Dermis blood vessel endothelial cell (primary cell): ENCODE measurements at regions not wholly inside any gene's neighbourhood (a gene's known extent, or its start where the extent isn't known, plus 50 kb on each side); places are given as distances from the start of the nearest gene placed in this dataset.
"Not testable (repeated sequence)": the region's sequence is repeated elsewhere in the genome, so short reads cannot be mapped to it uniquely, and the experiment has no call there.

Source experiments
- DNase-seq: peaks from one replicate; pipeline ENCODE4 v3.0.0; 2010

DNA sequence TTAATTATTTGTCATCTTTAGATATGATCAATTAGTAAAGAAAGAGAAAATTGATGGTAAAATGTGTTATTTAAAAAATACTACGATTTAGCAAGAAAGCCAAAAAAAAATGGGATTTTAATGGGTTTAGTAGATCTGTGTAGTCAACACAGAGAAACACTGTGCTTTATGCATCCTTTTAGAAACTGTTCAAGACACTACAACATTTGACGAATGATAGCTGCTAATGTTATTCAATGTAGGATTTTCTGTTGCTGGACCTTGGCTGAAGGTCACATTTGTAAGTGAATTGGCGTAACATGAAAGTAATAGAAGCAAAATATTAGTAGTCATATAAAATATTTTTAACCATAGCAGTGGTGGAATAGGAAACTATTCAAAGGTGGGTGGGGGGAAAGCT is 1293.9 kb downstream of the NCAM2 start:
- no peak for DNase-seq

DNA sequence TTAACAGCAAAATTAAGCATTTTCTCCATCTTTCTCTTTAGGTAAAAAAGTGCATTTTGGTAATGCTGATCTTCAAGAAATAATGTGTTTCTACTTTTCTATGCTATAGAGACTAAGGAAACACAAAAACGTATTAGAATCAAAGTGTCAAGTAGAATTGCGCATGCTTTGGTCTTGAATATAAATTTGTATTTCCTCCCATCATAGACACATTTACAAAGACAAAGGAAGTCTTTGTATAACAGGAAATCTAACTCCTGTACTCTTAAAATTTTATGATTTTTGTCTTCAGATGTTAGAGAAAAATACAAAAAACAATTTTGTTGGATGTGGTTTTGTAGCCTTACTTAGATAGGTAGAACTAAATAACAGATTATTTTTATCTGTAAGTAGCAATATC is 1299.4 kb downstream of the NCAM2 start:
- DNase-seq, result no peak

DNA sequence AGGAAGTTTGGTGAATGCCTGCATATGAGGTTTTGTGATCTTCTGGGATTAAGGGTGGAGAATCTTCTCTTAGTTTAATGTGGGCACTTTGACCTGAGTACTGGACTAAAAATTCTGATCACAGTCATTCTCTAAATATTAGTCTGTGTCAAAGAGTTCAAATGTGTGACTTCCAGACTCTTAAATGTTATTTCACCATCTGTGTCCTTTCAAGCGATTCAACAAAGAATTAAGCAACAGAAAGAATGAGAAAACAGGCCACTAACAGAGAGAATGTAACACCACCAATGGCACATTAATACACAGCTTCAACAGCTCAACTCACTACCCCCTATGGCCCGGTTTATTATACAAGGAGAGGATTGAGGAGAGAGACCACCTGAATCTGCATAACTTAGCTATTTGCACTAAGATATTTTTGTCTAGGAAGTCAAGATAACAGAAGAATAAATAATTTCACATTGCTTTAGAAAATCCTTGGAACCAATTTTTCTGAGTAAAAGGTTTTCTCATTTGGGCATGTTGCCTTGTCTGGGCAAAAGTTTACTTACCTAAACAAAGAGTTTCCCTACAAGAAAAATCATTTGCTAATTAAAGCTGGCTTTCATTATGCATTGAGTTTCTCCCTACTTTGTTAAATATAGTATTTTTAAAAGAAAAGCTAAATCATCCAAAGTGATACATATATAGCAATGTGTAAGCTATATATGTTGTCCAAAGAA is 1313.7 kb downstream of the NCAM2 start:
- DNase-seq, result no peak

DNA sequence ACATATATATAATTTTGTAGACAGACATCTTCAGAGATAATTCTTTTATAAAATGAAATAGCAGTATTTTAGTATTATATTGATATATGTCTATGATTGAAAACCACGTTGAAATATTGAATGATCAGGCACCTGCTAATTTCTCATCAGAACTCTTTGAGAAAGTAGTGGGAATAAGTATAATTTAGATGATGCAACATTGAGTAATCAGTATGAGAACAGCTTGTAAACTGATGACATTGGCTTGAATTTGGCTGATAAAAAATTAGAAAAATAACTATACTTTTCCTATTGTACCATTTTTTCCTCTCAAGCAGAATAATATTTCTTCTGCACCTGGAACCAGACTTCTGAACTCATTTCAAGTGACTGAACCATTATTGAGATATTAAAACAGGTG is 1316.8 kb downstream of the NCAM2 start:
- DNase-seq, result no peak

DNA sequence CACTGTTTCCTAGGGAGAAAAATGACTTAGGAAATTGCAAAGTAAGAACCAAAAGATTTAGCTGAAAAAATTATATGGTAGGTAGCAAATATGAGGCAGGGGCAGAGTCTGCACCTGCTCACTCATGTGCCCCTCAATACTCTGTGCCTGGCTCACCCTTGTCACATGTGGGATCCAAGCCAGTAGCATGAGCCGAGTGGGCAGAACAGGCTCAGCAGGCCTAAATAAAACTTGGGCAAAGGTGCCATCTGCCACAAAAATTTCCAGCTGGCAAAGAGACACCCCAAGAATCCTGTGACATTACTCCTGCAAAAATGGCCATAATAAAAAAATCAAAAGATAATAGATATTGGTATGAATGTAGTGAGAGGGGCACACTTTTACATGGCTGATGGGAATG is 1321.2 kb downstream of the NCAM2 start:
- no peak for DNase-seq

DNA sequence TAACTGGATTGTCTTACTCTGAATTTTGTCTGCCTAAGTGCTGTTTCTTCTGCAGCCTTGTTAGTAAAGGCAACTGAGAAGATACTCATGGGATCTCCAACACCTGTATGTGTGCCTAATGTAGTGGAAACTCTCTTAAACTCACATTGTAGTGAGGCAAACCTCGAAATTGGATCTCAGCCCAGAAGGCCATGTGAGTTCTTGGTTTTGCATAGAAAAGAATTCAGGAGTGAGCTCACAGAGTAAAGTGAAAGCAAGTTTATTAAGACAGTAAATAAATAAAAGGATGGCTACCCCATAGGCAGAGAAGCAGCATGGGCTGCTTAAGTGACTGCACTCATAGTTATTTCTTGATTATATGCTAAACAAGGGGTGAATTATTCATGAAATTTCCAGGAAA is 1344.7 kb downstream of the NCAM2 start:
- DNase-seq, result no peak

DNA sequence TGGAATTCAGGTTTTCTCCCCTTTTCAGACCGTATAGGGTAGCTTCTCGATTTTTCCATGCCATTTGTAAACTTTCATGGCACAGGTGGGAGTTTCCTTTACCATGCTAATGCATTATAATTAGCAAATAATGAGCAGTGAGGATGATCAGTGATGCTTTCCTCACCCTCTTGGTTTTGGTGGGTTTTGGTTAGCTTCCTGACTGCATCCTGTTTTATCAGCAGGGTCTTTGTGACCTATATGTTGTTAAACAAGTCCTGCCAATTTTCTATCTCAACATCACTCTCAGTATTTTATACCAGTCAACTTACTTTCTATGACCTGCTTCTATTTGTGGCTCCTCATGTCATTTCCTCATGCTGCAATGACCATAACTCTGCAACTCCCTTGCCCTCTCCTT is 1345.1 kb downstream of the NCAM2 start:
- no peak for DNase-seq

DNA sequence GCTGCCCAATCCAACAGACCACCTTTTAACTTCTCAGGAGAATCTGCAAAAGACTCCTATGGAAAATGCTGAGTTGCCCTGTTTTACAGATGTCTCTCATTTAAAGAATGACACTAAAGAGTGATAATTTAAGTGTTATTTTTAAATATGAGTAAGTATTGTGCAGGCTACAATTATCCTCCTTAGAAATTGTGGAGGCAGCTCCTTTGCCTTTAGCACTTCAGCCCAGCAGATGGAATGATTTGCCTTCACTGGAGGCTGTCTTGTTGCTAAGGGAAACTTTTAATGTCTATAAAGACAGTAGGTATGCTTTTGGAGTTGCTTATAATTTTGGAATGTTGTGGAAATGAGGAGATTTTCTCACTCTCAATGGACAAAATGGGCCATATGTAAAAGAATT is 1345.5 kb downstream of the NCAM2 start:
- DNase-seq, result no peak

DNA sequence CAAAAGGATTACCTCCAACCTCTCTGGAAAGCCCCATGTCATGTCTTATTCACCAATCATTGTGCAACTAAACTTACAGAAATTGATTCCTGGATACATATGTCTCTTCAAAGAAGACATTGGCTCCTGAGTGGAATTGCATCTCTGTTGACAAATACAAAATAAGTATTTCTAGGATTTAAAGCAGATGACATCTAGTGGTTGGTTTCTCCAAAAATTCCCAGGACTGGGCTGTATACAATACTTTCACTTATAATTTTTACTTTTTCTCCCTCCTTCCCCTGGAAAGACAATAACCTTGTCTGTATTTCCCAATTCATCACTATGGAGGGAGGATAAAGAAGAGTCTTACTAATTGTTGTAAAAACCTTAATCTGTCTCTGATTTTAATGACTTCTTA is 1347.4 kb downstream of the NCAM2 start:
- no peak for DNase-seq

DNA sequence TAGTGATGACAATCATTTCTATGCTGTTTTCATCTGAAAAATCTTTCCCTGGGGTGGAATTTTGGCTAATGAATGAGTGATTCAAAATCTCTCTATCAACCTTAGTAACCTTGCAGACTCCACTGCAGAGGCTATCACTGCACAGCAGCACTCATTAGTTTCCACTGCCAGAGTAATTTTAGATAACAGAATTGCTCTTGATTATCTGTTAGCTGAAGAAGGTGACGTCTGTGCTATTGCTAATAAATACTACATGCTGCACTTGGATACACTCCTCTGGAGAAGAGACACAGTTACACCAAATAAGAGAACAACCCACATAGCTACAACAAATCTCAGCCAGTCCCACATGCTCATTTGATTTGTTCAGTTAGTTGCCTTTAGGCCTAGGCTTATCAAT is 1348.4 kb downstream of the NCAM2 start:
- no peak for DNase-seq

DNA sequence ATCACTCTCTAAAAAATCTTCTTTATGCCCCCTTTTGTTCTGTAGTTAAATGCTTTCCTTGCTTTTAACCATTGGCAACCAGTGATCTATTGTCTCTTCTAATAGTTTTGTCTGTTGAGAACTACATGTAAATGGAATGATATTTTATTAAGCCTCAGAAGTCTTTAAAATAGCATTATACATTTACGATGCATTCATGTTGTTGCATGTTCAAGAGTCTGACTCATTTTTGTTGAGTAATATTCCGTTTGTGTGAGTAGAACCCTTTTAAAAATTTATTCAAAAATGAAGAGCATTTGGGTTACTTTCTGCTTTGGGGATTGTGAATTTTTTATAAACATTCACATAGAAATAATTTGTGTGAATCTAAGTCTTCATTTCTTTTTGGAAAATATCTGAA is 1352.9 kb downstream of the NCAM2 start:
- DNase-seq, result no peak

DNA sequence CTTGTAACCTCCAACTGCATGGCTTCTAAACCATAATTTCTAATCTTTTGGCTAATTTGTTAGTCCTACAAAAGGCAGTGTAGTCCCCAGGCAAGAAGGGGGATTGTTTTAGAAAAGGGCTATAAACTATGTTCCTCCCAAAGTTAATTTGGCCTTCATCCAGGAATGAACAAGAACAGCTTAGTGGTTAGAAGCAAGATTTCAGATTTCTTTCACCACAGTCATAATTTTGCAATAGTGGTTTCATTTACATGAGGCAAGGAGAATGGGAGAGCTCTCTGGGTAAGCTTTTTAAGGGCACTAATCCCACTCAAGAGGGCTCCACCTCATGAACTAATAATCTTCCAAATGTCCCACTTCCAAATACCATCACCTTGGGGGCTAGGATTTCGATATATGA is 1353.9 kb downstream of the NCAM2 start:
- DNase-seq, result no peak

DNA sequence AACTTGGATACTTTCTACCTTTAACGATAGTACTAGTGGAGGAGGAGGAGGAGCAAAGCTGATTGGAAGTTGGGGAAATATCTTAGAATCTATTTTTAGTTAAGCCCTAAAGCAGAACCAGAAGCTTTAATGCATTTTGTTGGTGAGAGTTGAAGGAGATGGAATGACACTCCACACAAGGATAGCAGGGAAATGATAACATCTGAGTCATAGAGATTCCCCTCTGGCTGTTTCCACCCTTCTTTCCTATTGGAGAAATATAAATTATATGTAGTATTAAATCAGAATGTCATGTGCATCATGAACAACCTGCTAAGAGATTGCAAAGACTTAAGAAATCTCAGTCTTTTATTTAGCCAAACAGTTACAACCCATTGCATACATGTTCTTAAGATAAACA is 1357.7 kb downstream of the NCAM2 start:
- DNase-seq, result no peak

DNA sequence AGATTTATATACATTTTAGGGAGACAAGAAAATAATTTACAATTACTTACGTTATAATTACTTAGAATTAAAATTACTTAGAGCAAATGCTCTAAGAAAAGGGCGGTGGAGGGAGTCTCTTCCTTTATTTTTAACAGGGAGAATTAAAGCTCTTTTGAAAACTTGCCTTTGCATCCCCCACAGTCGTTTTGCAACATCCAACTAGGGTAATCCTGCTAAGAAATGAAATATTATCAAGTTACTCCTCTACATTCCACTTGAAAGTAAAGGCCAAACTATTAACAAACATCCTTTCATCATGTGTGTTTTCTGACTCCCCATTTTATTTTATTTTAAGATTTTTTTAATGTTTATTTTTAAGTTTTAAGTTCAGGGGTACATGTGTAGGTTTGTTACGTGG is 1358.5 kb downstream of the NCAM2 start:
- no peak for DNase-seq

DNA sequence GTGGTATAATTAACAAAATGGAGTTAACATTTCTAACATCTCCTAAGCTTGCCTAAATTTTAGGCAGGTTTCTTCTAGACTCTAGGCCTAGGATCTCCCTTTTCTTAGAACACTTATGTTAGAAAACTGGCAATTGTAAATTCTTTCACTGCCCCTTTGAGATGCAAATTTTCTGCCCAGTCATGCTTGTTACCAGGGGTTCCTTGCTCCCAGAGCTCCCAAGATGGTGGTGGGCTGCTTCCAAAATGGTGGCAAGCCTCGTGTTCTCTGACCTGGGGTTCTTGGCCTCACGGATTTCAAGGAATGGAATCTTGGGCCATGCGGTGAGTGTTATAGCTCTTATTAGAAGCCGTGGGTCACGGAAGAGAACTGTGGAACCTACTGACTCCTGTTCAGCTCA is 1361.4 kb downstream of the NCAM2 start:
- DNase-seq, result not testable (repeated sequence)

DNA sequence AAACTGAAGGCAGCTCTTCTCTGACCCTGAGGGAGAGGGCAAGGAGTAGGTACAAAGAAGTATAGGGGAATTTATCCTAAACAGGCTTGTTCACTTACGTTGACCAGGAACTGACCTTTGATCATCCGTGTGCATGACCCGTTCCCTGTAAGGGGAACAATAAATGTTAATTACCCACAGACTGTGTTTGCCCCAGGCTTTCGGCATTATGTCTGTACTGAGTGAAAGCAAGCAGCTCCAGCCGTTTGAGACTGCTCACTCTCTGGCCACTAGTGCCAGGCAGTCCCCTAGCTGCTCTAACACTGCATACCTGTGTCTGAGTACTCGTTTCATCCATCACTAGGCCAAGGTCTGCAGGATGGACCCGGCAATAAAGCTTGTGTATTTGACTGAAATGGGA is 1365.3 kb downstream of the NCAM2 start:
- DNase-seq, result no peak

DNA sequence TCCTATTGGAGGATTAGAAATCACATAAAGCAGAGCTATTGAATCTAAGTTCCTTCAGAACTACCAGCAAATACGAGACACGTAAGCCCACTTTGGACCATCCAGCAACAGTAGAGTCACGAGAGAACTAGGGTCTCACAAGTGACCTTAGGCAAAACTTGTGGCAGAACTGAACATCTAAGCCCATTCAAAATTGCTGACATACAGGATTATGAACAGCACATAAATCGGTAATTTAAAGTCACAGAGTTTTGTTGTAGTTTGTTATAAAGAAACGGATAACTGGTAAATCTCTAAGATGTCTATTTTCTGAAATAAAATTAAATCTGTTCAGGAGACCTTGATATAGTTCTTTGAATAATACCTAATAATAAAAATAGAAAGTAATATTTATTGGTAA is 1366.0 kb downstream of the NCAM2 start:
- no peak for DNase-seq

DNA sequence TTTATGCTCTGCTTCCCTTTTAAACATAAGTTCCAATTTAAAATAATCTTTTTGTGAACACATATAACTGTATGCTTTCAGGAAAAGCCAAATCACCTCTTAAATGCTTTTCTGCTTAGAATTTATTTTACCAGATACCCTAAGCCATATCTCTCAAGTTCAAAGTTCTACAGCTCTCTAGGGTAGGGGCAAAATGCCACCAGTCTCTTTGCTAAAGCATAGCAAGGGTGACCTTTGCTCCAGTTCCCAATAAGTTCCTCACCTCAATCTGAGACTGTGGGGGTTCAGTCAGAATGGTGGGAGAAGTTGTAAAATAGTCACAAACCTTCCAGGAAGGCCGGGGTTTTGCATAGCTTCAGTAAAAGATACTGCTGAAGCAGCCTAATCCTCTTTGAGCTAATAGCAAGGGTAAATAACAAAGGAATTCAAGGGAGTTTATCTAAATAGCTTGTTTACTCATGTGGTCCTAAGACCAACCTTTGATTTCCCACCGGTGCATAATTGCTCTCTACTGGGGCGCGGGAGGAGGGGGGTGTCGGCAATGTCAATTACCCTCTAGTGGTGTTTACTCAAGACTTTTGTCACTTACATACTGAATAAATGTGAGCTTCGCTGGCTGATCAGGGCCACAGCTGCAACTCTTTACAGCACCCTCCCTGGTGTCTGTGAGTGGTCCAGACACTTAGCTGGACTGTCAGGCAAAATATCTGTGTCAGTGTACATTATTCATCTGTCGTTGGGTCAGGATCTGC is 1376.2 kb downstream of the NCAM2 start:
- DNase-seq, result no peak

DNA sequence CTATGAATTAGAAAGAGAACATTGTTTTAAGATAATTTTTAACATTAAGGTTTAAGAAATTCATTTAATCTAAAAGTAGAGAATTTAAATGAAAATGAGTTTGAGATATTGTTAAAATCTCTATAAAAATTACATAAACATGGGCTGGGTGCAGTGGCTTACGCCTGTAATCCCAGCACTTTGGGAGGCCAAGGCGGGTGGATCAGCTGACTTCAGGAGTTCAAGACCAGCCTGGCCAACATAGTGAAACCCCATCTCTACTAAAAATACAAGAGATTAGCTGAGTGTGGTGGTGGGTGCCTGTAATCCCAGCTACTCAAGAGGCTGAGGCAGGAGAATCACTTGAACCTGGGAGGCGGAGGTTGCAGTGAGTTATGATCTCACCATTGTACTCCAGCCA is 1379.6 kb downstream of the NCAM2 start:
- DNase-seq, result not testable (repeated sequence)

DNA sequence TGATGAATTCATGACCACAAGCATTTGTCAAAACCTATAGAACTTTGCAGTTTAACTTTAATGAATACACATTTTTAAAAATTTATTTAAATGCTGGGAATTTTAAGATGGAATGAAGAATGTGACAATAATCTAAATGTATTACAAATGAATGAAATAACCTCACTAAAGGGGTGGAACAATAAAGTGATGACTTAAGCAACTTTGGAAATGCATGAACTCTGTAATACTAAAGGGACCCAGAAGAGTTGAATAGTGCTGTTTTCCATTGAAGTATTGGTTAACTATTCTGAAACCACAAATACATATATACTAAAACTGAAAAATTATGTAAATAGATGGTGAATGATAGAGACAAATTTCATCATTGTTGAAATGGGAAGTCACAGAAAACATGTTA is 1395.1 kb downstream of the NCAM2 start:
- DNase-seq, result no peak

DNA sequence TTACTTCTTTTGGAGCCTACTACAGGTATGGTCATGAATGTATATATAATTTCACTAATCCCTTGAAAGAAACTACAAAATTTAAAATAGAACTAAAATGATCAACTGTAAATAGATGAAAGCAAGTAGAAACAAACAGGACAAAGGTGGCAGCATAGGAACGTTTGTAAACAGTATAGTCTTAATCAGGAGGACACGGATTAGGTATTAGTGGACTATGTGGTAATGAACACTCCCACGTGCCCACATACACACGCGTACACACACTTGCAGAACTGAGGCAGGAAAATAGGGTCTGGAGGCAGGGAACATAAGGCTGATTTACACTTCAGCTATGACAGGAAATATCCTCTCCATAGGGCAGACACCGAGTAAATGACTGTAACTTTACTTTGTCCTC is 1397.8 kb downstream of the NCAM2 start:
- no peak for DNase-seq

DNA sequence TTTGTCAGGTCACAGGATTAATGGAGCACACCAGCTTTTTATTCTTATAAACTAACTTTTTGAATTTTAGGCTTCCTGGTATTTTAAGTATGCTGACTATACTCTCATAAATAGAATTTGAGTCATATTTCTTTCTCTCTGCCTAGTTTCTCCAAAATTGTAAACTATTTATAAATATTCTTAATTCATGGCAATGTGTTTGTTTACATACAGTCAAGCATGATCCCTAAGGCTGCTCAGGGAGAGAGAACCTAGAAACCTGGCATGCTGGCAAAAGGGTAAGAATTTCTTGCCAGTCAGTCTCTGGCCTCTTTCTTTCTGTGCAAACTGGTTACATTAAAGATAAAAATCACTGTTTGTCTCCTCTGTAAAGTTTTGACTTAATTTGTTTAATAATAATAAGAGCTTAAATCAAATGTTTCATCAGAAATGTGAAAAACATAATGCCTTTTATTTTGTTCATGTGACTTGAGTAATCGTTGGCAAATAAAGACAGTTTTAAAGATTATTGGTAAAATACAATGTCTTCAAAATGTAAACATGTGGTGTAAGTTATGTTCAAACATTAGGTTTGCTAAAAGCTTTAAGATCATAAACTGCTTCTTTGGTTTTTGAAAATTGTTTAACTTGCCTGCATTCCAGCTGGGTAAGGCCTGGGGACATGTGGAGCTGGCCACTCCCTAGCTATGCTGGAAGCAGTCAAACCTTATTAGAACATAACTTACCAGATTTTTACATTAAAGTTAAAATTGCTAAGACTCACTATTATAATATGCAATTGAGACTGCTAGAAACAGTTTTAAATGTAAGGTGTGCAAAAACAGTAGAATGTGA is 1401.7 kb downstream of the NCAM2 start:
- DNase-seq, result no peak

DNA sequence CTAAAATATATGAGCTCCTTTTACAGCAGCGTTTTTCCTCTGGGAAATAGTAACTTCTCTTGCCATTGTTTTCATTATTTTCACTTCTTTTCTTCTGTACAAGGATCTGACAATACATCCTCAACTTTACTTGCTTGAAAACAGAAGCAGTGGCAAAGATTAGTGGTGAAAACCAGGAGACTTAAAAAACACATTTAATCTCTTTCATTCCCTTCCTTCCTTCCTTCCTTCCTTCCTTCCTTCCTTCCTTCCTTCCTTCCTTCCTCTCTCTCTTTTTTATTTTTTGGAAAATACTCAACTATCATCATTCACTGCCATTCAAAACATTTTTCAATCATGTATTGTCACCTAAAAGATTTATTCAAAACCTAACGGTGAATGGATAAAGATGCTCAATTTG is 1411.4 kb downstream of the NCAM2 start:
- DNase-seq, result no peak

DNA sequence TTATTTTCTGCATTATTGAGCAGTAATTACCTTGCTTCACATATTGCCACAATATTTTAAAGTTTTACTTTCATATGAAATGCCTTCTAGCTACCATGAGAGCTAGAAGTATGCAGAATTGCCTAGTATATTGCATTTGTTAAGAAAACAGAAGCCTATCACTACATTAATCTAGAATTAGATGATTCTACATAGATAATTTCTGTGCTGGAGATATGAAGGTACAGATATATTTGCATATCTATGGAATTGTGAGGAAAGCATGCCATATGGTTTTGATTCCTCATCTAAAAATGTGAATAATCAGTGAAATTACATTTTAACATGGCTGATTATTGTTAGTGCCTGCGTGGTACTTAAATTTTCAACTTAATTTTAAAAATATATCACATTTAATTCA is 1418.3 kb downstream of the NCAM2 start:
- DNase-seq, result no peak
